ENCODE measurements at regions not wholly inside any gene's neighbourhood (a gene's known extent, or its start where the extent isn't known, plus 50 kb on each side); places are given as distances from the start of the nearest gene placed in this dataset.
A peak's percentile ranks its signal among the peaks of the same experiment; 100 is the strongest.

- Histone ChIP-seq H2AFZ (ENCODE audit: insufficient read depth, low read length, poor library complexity) (no peak overlapping the region), H2AK5ac (ENCODE audit: low read length) (no peak overlapping the region), H3K36me3 (ENCODE audit: control insufficient read depth in 1 of 2, insufficient read depth in 2 of 2, low read length in 2 of 2) (no peaks in the 10 kb centered on the region), H3K79me2 (ENCODE audit: control insufficient read depth, insufficient read depth, low read length, poor library complexity) (no peaks in the 10 kb centered on the region), H4K12ac (ENCODE audit: low read depth, low read length) (no peak overlapping the region), H2BK120ac (ENCODE audit: insufficient read depth, low read length, poor library complexity) (no peak overlapping the region), H3K4me1 (ENCODE audit: control insufficient read depth in 1 of 2, insufficient read depth in 2 of 2, low read length in 2 of 2) (peaks cover 0 to 2% of the 10 kb centered on the region in 2 experiments), H3K18ac (ENCODE audit: low read length) (no peak overlapping the region), H3K27me3 (ENCODE audit: insufficient read depth, low read length) (no peaks in the 10 kb centered on the region), H3K4ac (ENCODE audit: low read depth, low read length) (no peak overlapping the region), H3K79me1 (ENCODE audit: low read length) (no peaks in the 10 kb centered on the region), H2BK5ac (ENCODE audit: low read depth, low read length, poor library complexity) (no peak overlapping the region), H4K8ac (ENCODE audit: low read depth, low read length) (no peak overlapping the region), H3K4me3 (ENCODE audit: low read depth, low read length) (no peak overlapping the region), H3K27ac (ENCODE audit: low read depth, low read length) (no peak overlapping the region), H3K14ac (ENCODE audit: low read length) (no peak overlapping the region), H3K4me2 (ENCODE audit: low read length) (no peak overlapping the region), H3K23ac (ENCODE audit: low read length) (no peak overlapping the region), H3K9me3 (ENCODE audit: insufficient read depth, low read depth, low read length) (peaks cover 2% of the 10 kb centered on the region), H3K9ac (ENCODE audit: low read length) (no peak overlapping the region), H2BK12ac (ENCODE audit: low read length) (no peak overlapping the region), H4K91ac (ENCODE audit: low read depth, low read length) (no peak overlapping the region)
- no CpG with 5 or more reads among the region's 1 CpG for WGBS (ENCODE audit: extremely low coverage, insufficient coverage, insufficient read length)
- DNase-seq, result no peak
Measured at GRCh38 chr4:13947921-13948320, 320.4 kb upstream of the BOD1L1 start.

- H3K9ac ChIP-seq (ENCODE audit: low read length), result no peak overlapping the region
- no peak overlapping the region for H2BK12ac ChIP-seq (ENCODE audit: low read length)
- H3K4me2 ChIP-seq (ENCODE audit: low read length), result no peak overlapping the region
- H3K4me3 ChIP-seq (ENCODE audit: low read depth, low read length), result no peak overlapping the region
- H2BK5ac ChIP-seq (ENCODE audit: low read depth, low read length, poor library complexity), result no peak overlapping the region
- no peak overlapping the region for H3K23ac ChIP-seq (ENCODE audit: low read length)
- no peak overlapping the region for H2AK5ac ChIP-seq (ENCODE audit: low read length)
- no peaks in the 10 kb centered on the region for H3K27me3 ChIP-seq (ENCODE audit: insufficient read depth, low read length)
- H4K8ac ChIP-seq (ENCODE audit: low read depth, low read length), result no peak overlapping the region
- no peaks in the 10 kb centered on the region for H3K9me3 ChIP-seq (ENCODE audit: insufficient read depth, low read depth, low read length)
- no peaks in the 10 kb centered on the region for H3K36me3 ChIP-seq (ENCODE audit: control insufficient read depth in 1 of 2, insufficient read depth in 2 of 2, low read length in 2 of 2)
- H3K79me1 ChIP-seq (ENCODE audit: low read length), result no peaks in the 10 kb centered on the region
- no peaks in the 10 kb centered on the region for H3K79me2 ChIP-seq (ENCODE audit: control insufficient read depth, insufficient read depth, low read length, poor library complexity)
- DNase-seq, result no peak
- no peak overlapping the region for H3K27ac ChIP-seq (ENCODE audit: low read depth, low read length)
- H2AFZ ChIP-seq (ENCODE audit: insufficient read depth, low read length, poor library complexity), result no peak overlapping the region
- WGBS (ENCODE audit: extremely low coverage, insufficient coverage, insufficient read length), result no CpG with 5 or more reads among the region's 4 CpGs
- H2BK120ac ChIP-seq (ENCODE audit: insufficient read depth, low read length, poor library complexity), result no peak overlapping the region
- H3K4me1 ChIP-seq (ENCODE audit: control insufficient read depth in 1 of 2, insufficient read depth in 2 of 2, low read length in 2 of 2), result peaks cover 0 to 2% of the 10 kb centered on the region in 2 experiments
- no peak overlapping the region for H3K4ac ChIP-seq (ENCODE audit: low read depth, low read length)
- no peak overlapping the region for H3K18ac ChIP-seq (ENCODE audit: low read length)
- no peak overlapping the region for H4K91ac ChIP-seq (ENCODE audit: low read depth, low read length)
- H3K14ac ChIP-seq (ENCODE audit: low read length), result no peak overlapping the region
- H4K12ac ChIP-seq (ENCODE audit: low read depth, low read length), result no peak overlapping the region
Measured at GRCh38 chr4:13950491-13950890, 323.0 kb upstream of the BOD1L1 start.

- Histone ChIP-seq H2AK5ac (ENCODE audit: low read length) (no peak overlapping the region), H3K9ac (ENCODE audit: low read length) (no peak overlapping the region), H3K9me3 (ENCODE audit: insufficient read depth, low read depth, low read length) (no peaks in the 10 kb centered on the region), H3K79me1 (ENCODE audit: low read length) (no peaks in the 10 kb centered on the region), H3K27me3 (ENCODE audit: insufficient read depth, low read length) (no peaks in the 10 kb centered on the region), H2BK12ac (ENCODE audit: low read length) (no peak overlapping the region), H3K4me3 (ENCODE audit: low read depth, low read length) (no peak overlapping the region), H3K4me2 (ENCODE audit: low read length) (no peak overlapping the region), H4K12ac (ENCODE audit: low read depth, low read length) (no peak overlapping the region), H3K79me2 (ENCODE audit: control insufficient read depth, insufficient read depth, low read length, poor library complexity) (no peaks in the 10 kb centered on the region), H4K8ac (ENCODE audit: low read depth, low read length) (no peak overlapping the region), H3K14ac (ENCODE audit: low read length) (no peak overlapping the region), H2BK5ac (ENCODE audit: low read depth, low read length, poor library complexity) (no peak overlapping the region), H3K18ac (ENCODE audit: low read length) (no peak overlapping the region), H3K4me1 (ENCODE audit: control insufficient read depth in 1 of 2, insufficient read depth in 2 of 2, low read length in 2 of 2) (peaks cover 0 to 2% of the 10 kb centered on the region in 2 experiments), H4K91ac (ENCODE audit: low read depth, low read length) (no peak overlapping the region), H2AFZ (ENCODE audit: insufficient read depth, low read length, poor library complexity) (no peak overlapping the region), H3K36me3 (ENCODE audit: control insufficient read depth in 1 of 2, insufficient read depth in 2 of 2, low read length in 2 of 2) (no peaks in the 10 kb centered on the region), H3K27ac (ENCODE audit: low read depth, low read length) (no peak overlapping the region), H3K23ac (ENCODE audit: low read length) (no peak overlapping the region), H3K4ac (ENCODE audit: low read depth, low read length) (no peak overlapping the region), H2BK120ac (ENCODE audit: insufficient read depth, low read length, poor library complexity) (no peak overlapping the region)
- no CpG with 5 or more reads among the region's 6 CpGs for WGBS (ENCODE audit: extremely low coverage, insufficient coverage, insufficient read length)
- DNase-seq, result peak in 1 of 2 donors; percentile 21
Measured at GRCh38 chr4:13953083-13953482, 325.6 kb upstream of the BOD1L1 start.

GRCh38 chr4:13955551-13955950, 328.0 kb upstream of the BOD1L1 start:
- Histone ChIP-seq H3K79me2 (ENCODE audit: control insufficient read depth, insufficient read depth, low read length, poor library complexity) (no peaks in the 10 kb centered on the region), H3K4me3 (ENCODE audit: low read depth, low read length) (no peak overlapping the region), H2BK5ac (ENCODE audit: low read depth, low read length, poor library complexity) (no peak overlapping the region), H3K36me3 (ENCODE audit: control insufficient read depth in 1 of 2, insufficient read depth in 2 of 2, low read length in 2 of 2) (no peaks in the 10 kb centered on the region), H2AK5ac (ENCODE audit: low read length) (no peak overlapping the region), H3K4ac (ENCODE audit: low read depth, low read length) (no peak overlapping the region), H3K79me1 (ENCODE audit: low read length) (no peaks in the 10 kb centered on the region), H3K4me2 (ENCODE audit: low read length) (no peak overlapping the region), H3K4me1 (ENCODE audit: control insufficient read depth in 1 of 2, insufficient read depth in 2 of 2, low read length in 2 of 2) (no peaks in the 10 kb centered on the region), H4K8ac (ENCODE audit: low read depth, low read length) (no peak overlapping the region), H3K18ac (ENCODE audit: low read length) (no peak overlapping the region), H4K91ac (ENCODE audit: low read depth, low read length) (no peak overlapping the region), H3K9me3 (ENCODE audit: insufficient read depth, low read depth, low read length) (no peaks in the 10 kb centered on the region), H3K14ac (ENCODE audit: low read length) (no peak overlapping the region), H2BK12ac (ENCODE audit: low read length) (no peak overlapping the region), H3K9ac (ENCODE audit: low read length) (no peak overlapping the region), H3K27ac (ENCODE audit: low read depth, low read length) (no peak overlapping the region), H3K27me3 (ENCODE audit: insufficient read depth, low read length) (no peaks in the 10 kb centered on the region), H2BK120ac (ENCODE audit: insufficient read depth, low read length, poor library complexity) (no peak overlapping the region), H2AFZ (ENCODE audit: insufficient read depth, low read length, poor library complexity) (no peak overlapping the region), H4K12ac (ENCODE audit: low read depth, low read length) (no peak overlapping the region), H3K23ac (ENCODE audit: low read length) (no peak overlapping the region)
- no peak for DNase-seq
- WGBS (ENCODE audit: extremely low coverage, insufficient coverage, insufficient read length), result no CpG with 5 or more reads among the region's 7 CpGs

Data from trophoblast cell (in vitro differentiated cells and primary cell).